Activated CD8-positive, alpha-beta T cell treated with anti-CD3 and anti-CD28 coated beads, Interleukin-2, amount 10 ng/mL, durations not matched to agents 7 days and 5 days (primary cell): ENCODE measurements at regions not wholly inside any gene's neighbourhood (a gene's known extent, or its start where the extent isn't known, plus 50 kb on each side); places are given as distances from the start of the nearest gene placed in this dataset.

ENCODE experiments used
- ATAC-seq: fragments of 150-1000 bp; cut with Tn5 transposase; one replicate; pipeline ENCODE4 v1.10.0; 2021; ENCODE audit warnings: moderate library complexity
- CTCF ChIA-PET: fragments of 350-600 bp; sonication (Branson Sonifier 250); formaldehyde crosslinking; loops from one replicate; lab custom pipeline; 2021; ENCODE audit warnings: antibody characterized with exemption; lab: Charles Lee
- POLR2A ChIA-PET: fragments of 350-600 bp; sonication (Branson Sonifier 250); formaldehyde crosslinking; loops from one replicate; lab custom pipeline; 2021; ENCODE audit warnings: antibody characterized with exemption; lab: Charles Lee
- DNase-seq: peaks from one replicate; pipeline ENCODE4 v3.0.0-alpha.2; 2020
- H3K27ac Mint-ChIP-seq: one replicate; pipeline ENCODE4 v1.8.0; 2021; ENCODE audit warnings: mild to moderate bottlenecking, mixed read lengths
- H3K27me3 Mint-ChIP-seq: one replicate; pipeline ENCODE4 v1.8.0; 2021; ENCODE audit warnings: low read depth, mixed read lengths
- H3K36me3 Mint-ChIP-seq: one replicate; pipeline ENCODE4 v1.8.0; 2021; ENCODE audit warnings: low read depth, mixed read lengths
- H3K4me1 Mint-ChIP-seq: one replicate; pipeline ENCODE4 v1.8.0; 2021; ENCODE audit warnings: low read depth, mixed read lengths
- H3K4me3 Mint-ChIP-seq: one replicate; pipeline ENCODE4 v1.8.0; 2021; ENCODE audit warnings: mild to moderate bottlenecking, mixed read lengths
- H3K9me3 Mint-ChIP-seq: one replicate; pipeline ENCODE4 v1.8.0; 2022; ENCODE audit warnings: mixed read lengths; ENCODE audit not compliant: insufficient read depth

DNA sequence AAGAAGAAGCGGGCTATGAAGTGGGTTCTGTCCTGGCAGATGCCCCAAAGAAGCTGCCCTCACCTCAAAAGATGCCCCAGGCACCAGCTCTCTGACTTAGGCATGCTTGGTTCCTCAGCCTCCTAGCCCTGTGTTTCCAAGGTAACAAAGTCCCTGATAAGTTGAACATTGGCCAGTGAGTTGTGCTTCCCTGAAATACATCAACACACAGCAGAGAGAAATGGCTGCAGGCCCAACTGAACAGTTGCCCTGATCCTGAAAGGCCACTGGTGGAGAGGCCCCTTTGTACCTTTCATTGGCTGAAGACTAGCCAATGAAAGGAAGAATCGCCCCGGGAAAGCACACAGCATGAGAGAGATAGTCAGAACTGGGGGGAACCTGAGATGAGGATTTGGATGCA, 169.9 kb upstream of the CTNNB1 start:
- Mint-ChIP-seq H3K36me3 (no peaks in the 10 kb centered on the region), H3K27me3 (no peaks in the 10 kb centered on the region)
- CTCF ChIA-PET: no interaction called here

GRCh38 chr3:41030220-41030619, 169.1 kb upstream of the CTNNB1 start:
- Mint-ChIP-seq H3K4me3 (no peak overlapping the region), H3K9me3 (no peaks in the 10 kb centered on the region), H3K36me3 (no peaks in the 10 kb centered on the region), H3K27me3 (no peaks in the 10 kb centered on the region), H3K27ac (no peak overlapping the region), H3K4me1 (no peaks in the 10 kb centered on the region)
- ChIA-PET CTCF (no interaction called here), POLR2A (no interaction called here)
- no peak for DNase-seq
- ATAC-seq: no peak

More for the DNA sequence above, 169.9 kb upstream of the CTNNB1 start:
- Mint-ChIP-seq H3K4me3 (no peak overlapping the region), H3K4me1 (no peaks in the 10 kb centered on the region), H3K9me3 (no peaks in the 10 kb centered on the region), H3K27ac (no peak overlapping the region)
- no peak for ATAC-seq
- DNase-seq: no peak
- POLR2A ChIA-PET: no interaction called here

GRCh38 chr3:41031401-41031800, 167.9 kb upstream of the CTNNB1 start:
- ChIA-PET POLR2A (no interaction called here), CTCF (no interaction called here)
- H3K36me3 Mint-ChIP-seq: no peaks in the 10 kb centered on the region
- no peak for ATAC-seq
- no peaks in the 10 kb centered on the region for H3K9me3 Mint-ChIP-seq
- H3K27me3 Mint-ChIP-seq: peaks cover 3% of the 10 kb centered on the region
- H3K4me3 Mint-ChIP-seq: no peak overlapping the region
- H3K4me1 Mint-ChIP-seq: no peaks in the 10 kb centered on the region
- H3K27ac Mint-ChIP-seq: no peak overlapping the region
- DNase-seq: no peak

DNA sequence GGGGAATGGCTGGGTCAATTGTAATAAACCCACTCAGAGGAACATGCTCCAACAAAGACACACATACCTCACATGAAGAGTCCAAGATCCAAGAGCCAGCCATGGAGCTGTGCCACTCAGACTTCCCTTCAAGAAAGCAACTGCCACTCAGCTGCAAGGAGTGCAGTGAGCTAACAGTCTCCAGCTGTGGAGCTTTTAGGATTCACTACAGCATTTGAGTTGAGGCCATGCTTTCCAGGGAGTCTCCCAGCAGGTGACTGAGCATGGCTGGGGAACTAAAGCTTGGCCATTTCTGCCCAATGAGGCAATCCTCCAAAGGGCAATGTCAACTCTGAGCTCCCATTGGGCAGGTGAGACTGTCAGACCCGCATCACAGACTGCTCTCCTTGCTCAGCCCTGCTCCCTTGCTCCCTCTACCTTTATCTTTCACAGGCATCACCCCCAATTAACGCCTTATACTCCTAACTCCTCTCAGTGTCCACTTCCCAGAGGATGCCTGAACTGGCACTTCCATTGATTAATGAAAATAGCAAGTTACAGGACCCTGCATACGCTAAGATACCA, 165.3 kb upstream of the CTNNB1 start:
- CTCF ChIA-PET: no interaction called here
- H3K27me3 Mint-ChIP-seq: peaks cover 9% of the 10 kb centered on the region
- no peak overlapping the region for H3K4me3 Mint-ChIP-seq
- POLR2A ChIA-PET: no interaction called here
- DNase-seq: no peak
- ATAC-seq: no peak
- no peaks in the 10 kb centered on the region for H3K4me1 Mint-ChIP-seq
- no peaks in the 10 kb centered on the region for H3K9me3 Mint-ChIP-seq
- H3K36me3 Mint-ChIP-seq: no peaks in the 10 kb centered on the region
- H3K27ac Mint-ChIP-seq: no peak overlapping the region

DNA sequence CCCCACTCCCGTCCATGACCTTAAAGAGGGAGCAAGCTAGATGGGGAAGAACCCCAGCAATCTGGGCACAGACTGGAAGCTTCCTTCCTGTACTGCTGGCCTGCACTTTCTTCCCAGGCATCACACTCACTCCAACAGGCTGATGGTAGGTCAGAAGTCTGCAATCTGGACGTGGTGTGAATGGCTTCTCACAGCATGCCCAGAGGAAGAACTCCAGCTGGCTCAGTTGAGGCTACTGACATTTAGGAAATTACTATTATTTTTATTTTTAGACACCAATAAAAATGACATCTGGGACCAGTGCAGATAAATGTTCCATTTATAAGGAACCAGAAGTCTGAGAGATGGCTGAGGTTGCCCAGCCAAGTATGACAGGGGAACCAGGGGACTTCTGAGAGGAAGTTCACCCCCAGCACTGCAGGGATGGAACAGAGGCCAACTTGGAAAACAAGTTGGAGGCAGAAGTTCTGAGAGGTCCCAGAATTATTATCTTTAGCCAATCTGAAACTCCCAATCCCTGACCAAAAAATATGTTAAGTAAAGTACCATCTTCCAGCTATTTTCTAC, 163.8 kb upstream of the CTNNB1 start:
- ATAC-seq (no peak), DNase-seq (no peak)
- H3K4me1 Mint-ChIP-seq: no peaks in the 10 kb centered on the region
- H3K27me3 Mint-ChIP-seq: peaks cover 9% of the 10 kb centered on the region
- H3K27ac Mint-ChIP-seq: no peak overlapping the region
- H3K36me3 Mint-ChIP-seq: no peaks in the 10 kb centered on the region
- no peaks in the 10 kb centered on the region for H3K9me3 Mint-ChIP-seq
- POLR2A ChIA-PET: no interaction called here
- no peak overlapping the region for H3K4me3 Mint-ChIP-seq
- CTCF ChIA-PET: interaction anchor here (0.6 kb wide), 1 partner anchor 25 kb away, joined by 3 read pairs; no protein-coding TSS in a partner anchor

GRCh38 chr3:41037651-41038334, 161.5 kb upstream of the CTNNB1 start:
- H3K27ac Mint-ChIP-seq: no peak overlapping the region
- DNase-seq (no peak), ATAC-seq (no peak)
- POLR2A ChIA-PET: no interaction called here
- H3K4me3 Mint-ChIP-seq: no peak overlapping the region
- peaks cover 11% of the 10 kb centered on the region for H3K27me3 Mint-ChIP-seq
- H3K9me3 Mint-ChIP-seq: no peaks in the 10 kb centered on the region
- H3K36me3 Mint-ChIP-seq: no peaks in the 10 kb centered on the region
- CTCF ChIA-PET: no interaction called here
- H3K4me1 Mint-ChIP-seq: no peaks in the 10 kb centered on the region

DNA sequence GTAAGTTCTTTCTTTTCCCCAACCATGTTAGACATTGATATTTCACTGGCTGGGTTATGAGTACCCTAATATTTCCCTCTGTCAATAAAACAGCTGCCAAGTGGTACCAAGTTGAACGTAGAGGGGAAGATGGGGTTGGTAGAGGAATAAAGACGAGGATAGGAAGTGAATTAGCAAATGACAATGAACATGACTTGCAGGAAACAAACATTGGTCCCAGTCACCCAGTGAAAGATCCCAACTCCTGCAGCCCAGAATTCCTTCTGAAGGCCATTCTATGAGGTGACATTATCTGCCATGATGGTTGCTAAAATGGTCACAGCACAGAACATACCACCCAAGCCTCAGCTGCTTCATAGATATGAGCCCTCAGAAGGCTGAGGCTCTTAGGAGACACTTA, 159.0 kb upstream of the CTNNB1 start:
- Mint-ChIP-seq H3K36me3 (no peaks in the 10 kb centered on the region), H3K27me3 (peaks cover 11% of the 10 kb centered on the region), H3K4me3 (no peak overlapping the region), H3K9me3 (no peaks in the 10 kb centered on the region), H3K27ac (no peak overlapping the region), H3K4me1 (no peaks in the 10 kb centered on the region)
- no peak for DNase-seq
- CTCF ChIA-PET: no interaction called here
- POLR2A ChIA-PET: no interaction called here
- ATAC-seq: no peak

- Mint-ChIP-seq H3K36me3 (no peaks in the 10 kb centered on the region), H3K9me3 (no peaks in the 10 kb centered on the region), H3K4me1 (no peaks in the 10 kb centered on the region), H3K4me3 (no peak overlapping the region), H3K27me3 (peaks cover 8% of the 10 kb centered on the region), H3K27ac (no peak overlapping the region)
- no peak for ATAC-seq
- ChIA-PET POLR2A (no interaction called here), CTCF (no interaction called here)
- no peak for DNase-seq
Observed at GRCh38 chr3:41041462-41041861, 157.8 kb upstream of the CTNNB1 start.

GRCh38 chr3:41041899-41042298, 157.4 kb upstream of the CTNNB1 start:
- Mint-ChIP-seq H3K36me3 (no peaks in the 10 kb centered on the region), H3K27ac (no peak overlapping the region), H3K27me3 (peaks cover 10% of the 10 kb centered on the region), H3K4me1 (no peaks in the 10 kb centered on the region), H3K4me3 (no peak overlapping the region), H3K9me3 (no peaks in the 10 kb centered on the region)
- DNase-seq (no peak), ATAC-seq (no peak)
- CTCF ChIA-PET: no interaction called here
- POLR2A ChIA-PET: no interaction called here

DNA sequence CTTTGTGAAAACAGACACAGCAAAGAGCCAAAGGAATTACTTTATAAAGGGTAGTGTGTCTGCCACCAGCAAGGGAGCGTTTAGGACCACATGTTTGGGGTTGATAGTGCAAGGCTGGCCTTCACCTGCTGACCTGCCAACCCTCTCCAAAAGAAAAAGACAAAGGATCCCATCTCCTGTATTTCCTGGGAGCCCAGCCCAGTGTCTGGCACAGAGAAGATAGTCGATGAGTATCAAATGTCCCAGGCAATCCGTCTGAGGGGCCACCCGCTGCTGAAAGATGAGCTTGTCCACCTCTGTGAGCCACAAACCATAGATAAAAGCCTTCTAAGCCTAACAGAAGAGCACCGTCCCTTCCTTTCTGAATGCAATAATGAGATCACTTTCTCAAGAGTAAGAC, 154.8 kb upstream of the CTNNB1 start:
- Mint-ChIP-seq H3K4me1 (no peaks in the 10 kb centered on the region), H3K27me3 (peaks cover 13% of the 10 kb centered on the region), H3K4me3 (no peak overlapping the region), H3K9me3 (peaks cover 4% of the 10 kb centered on the region), H3K27ac (no peak overlapping the region), H3K36me3 (no peaks in the 10 kb centered on the region)
- CTCF ChIA-PET: no interaction called here
- POLR2A ChIA-PET: no interaction called here
- ATAC-seq: no peak
- no peak for DNase-seq

DNA sequence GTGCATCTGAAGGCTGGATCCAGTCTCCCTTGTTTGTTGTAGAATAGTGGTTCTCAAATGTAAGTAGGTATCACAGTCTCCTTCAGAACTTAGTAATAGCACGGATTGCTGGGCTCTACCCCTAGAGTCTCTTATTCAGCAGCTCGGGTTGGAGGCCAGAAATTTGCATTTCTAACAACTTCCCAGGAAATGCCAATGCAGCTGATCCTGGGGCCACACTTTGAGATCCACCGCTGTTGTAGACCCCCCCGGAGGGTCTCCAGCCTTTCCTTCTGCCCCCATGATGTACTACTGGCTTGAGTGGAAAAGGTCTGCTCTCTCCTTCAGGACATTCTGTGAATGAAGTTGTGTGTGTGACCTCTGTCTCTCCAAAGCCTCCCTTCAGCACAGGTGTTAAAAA, 153.8 kb upstream of the CTNNB1 start:
- DNase-seq: no peak
- Mint-ChIP-seq H3K27ac (no peak overlapping the region), H3K27me3 (peaks cover 13% of the 10 kb centered on the region), H3K9me3 (peaks cover 4% of the 10 kb centered on the region), H3K4me3 (no peak overlapping the region), H3K36me3 (no peaks in the 10 kb centered on the region), H3K4me1 (no peaks in the 10 kb centered on the region)
- ChIA-PET CTCF (no interaction called here), POLR2A (no interaction called here)
- ATAC-seq: no peak

GRCh38 chr3:41050144-41050543, 149.2 kb upstream of the CTNNB1 start:
- no peaks in the 10 kb centered on the region for H3K4me1 Mint-ChIP-seq
- H3K9me3 Mint-ChIP-seq: peaks cover 4% of the 10 kb centered on the region
- H3K27ac Mint-ChIP-seq: no peak overlapping the region
- DNase-seq (no peak), ATAC-seq (no peak)
- no peak overlapping the region for H3K4me3 Mint-ChIP-seq
- ChIA-PET POLR2A (no interaction called here), CTCF (no interaction called here)
- H3K27me3 Mint-ChIP-seq: peaks cover 11% of the 10 kb centered on the region
- no peaks in the 10 kb centered on the region for H3K36me3 Mint-ChIP-seq
